NCI-H2227 (cell line): ENCODE measurements at regions not wholly inside any gene's neighbourhood (a gene's known extent, or its start where the extent isn't known, plus 50 kb on each side); places are given as distances from the start of the nearest gene placed in this dataset.
A peak's percentile ranks its signal among the peaks of the same experiment; 100 is the strongest.

Source experiments
- DNase-seq: peaks from one replicate; lab custom pipeline; 2025; ENCODE audit not compliant: unreplicated experiment; lab: John Stamatoyannopoulos, UW

DNA sequence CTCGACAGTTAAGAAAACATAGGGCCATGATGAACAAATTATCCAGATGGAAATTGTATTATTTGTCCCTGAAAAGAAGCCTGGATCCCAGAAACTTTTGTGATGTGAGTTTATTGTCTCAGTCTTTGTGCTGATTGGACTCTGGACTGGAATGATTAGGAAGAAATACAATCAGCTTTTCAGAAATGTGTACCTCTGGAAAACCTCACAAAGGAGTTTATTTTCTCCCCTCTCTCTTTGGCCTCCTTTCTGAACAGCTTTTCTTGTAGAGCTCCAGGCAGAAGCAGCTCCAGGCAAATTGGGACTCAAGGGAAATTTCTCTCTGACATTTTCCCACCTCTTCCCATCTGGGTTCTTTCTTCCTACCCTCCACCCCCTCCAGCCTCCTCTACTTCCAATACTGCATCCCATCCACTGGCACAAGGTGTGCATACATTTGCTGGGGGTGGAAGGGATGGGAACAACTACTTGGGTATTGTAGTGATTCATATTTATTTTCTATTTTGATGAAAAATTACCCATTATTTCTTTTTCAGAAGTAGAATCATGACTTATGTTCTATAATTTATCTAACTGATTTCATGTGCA is 119.7 kb downstream of the CD47 start:
- no peak for DNase-seq

DNA sequence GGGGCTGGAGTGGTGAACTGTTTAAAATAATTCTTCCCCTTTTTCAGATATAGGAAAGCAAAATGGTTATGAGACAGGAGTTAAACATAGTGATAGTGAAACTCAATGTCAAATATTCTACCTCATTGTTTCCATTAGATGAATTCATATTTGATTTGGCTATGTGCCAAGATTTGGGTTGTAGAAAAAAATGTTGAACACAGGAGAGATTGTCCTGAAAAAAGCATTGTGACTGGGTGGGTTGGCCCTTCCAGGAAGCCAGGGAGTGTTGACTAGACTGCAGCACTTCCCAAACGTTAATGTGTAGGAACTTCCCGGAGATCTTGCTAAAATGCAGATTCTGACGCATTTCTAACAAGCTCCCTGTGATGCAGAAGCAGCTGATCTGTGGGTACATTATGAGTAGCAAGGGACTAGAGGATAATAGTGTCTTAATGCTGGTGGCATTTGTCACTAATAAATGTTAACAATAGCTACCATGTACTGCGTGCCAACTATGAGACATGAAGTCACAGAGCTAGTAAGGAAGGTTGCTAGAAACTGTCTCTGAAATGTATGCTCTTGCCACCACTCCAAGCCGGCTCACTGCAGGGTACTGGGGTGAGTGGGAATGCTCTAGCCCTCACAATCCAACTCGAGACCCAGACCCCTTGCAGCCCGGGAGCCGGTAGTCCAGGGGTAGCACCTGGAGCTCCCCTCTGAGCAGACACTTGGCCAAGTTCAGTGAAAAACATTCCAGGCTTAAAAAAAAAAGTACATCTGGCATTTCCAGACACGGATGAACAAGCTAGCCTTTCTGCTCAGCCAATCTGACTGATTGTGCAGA is 120.6 kb downstream of the CD47 start:
- DNase-seq: no peak

DNA sequence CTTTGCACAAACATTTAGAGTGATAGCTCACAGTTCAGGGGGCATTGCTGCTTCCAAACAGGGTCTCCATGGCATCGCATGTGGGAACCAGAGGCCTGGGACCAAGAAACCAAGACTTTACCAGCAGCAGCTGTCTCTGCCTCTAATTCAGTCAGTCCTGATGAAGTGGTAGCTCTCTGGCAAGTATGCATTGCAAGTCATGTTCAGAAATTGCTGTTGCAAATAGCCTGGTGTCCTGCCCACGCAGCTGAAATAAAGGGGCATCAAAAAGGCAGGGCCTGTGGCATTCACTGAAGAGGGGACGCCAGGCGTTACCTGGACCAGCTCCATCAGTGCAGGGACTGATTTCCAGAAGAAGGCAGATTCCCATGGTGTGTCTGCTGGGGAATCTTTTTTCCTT is 121.3 kb downstream of the CD47 start:
- DNase-seq: no peak

DNA sequence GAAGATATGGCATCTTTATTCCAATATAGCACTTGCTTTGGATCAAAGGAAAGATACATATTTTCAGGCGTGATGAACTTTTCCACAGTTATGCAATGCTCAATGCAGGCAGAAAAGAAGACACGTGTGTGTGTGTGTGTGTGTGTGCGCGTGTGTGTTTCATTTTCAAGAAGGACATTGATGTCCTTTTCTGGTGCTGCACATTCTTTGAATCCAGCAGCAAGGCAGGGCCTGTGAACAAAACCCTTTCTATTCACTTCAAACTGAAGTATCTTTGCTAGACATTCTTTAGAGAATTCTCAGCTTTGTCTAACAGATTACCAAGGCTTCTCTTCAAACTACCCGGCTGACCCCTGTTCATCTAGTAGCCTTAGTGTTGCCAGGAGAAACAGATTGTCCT is 124.6 kb downstream of the CD47 start:
- no peak for DNase-seq

DNA sequence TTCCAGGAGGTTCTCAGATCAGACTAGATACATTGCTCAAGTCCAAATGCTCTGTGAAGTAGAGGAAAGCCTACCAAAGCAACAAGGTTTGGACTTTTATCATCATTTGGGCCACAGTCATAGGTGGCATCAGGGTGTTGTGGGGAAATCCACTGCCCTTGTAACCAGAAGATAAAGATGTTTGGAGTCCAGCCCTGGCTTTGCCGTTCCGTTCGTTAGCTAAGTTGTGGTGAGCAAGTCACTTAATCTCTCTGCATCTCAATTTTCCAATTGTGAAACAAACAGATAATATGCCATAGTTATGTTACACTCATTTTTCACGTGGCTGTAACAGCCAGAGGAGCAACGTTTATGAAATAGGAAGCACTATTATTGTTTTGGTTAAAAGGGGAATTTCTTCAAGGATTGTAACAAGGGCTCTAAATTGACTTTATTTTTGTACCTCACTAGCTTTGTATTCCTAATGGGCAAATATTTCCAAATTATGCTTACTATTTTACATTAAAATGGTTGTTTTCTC is 125.6 kb downstream of the CD47 start:
- no peak for DNase-seq

DNA sequence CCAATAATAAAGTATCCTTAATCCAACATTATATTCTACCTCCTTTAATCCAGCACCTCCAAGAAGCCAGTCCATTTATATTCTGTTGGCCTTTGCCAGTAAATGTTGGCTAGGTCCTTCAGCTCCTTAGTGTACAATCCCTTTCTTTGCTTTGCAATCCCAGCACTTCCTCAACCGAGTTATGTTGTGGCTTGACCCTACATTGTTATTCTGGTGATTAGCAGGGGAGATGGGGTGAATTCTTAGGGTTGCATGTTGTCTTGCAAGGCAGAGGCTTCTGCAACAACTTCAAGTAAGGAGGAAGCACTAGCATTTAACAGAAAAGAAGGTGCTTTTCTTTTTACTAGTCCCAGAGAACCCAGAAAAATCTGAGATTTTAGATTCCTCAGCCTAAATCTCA is 127.2 kb downstream of the CD47 start:
- no peak for DNase-seq

DNA sequence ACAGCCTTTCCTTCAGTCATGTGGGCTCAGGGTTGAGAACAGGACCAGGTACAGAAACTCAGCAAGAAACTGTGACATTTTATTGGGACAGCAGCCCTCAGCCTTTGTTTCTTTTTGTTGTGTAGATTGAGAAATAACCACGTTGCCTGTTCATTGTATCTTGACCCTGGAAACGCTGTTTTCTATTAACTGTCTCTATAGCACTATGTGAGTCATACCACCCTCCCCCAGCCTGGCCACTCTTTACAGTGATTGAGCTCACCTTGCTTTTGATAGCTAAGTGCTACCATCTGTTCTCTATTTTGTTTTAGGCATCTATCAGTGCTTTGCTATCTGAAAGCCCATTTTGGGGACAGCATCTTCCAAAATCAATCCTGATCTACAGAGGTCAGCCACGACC is 127.9 kb downstream of the CD47 start:
- DNase-seq: peak; percentile 2

DNA sequence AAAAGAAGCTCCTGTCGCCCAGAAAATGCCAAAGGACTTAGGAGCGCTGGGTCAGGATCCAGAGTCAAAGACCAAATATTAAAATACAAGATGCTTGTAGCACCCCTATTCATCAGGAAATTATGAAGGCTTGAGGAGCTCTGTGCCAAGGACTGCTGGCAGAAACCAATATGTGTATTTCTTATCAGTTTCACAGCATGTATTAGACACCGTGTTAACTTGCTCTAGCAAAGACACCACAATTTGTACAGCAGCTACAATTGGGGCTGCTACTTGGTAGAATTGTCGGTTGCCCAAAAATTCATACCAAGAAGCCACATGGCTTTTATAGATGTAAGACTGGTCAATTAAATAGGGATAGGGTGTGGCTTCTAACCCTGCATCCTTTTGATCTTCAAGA is 128.8 kb downstream of the CD47 start:
- no peak for DNase-seq

DNA sequence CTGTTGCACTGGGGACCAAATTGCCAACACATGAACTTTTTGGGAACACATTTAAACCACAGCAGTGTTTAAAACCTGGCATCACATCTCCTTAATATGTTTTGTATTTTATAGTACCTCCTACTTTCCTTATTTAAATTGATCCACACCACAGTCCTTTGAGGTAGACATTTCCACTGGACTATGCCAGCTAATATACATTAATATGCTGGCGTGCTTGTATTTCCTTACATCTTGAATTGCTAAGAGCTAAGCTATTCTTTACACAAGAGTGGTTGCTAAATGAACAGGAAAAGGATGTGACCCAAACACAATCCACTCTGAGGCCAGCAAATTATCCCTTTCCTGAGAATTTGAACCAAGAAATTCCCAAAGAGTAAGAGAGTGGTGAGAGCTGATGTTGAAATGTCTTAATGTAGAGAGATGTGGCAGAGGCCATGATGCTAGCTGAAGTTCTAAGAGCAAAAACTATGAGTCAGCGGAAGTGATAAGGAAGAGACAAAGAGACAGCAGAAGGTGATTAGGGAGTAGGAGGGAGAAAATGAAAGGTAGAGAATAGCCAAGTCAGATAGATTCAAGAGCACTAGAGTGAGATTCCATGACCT is 131.2 kb downstream of the CD47 start:
- DNase-seq: peak; percentile 7

DNA sequence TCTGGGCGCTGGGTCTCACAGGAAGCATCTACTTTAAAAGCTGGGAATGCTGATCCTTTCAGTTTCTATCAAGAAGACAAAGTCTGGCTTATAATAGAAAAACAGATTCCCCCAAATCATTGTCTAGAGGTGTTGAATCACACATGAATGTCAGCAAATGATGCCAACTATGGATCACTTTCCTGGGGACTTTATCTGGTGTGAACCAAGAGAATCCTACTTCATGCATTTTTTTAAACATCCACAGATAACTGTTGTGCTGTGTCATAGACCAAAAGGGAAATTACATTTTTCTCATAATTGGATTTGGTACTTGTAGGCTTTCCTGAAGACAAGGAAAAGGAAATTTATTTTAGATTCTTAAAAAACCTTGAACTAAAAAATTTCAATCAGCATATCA is 132.7 kb downstream of the CD47 start:
- no peak for DNase-seq

DNA sequence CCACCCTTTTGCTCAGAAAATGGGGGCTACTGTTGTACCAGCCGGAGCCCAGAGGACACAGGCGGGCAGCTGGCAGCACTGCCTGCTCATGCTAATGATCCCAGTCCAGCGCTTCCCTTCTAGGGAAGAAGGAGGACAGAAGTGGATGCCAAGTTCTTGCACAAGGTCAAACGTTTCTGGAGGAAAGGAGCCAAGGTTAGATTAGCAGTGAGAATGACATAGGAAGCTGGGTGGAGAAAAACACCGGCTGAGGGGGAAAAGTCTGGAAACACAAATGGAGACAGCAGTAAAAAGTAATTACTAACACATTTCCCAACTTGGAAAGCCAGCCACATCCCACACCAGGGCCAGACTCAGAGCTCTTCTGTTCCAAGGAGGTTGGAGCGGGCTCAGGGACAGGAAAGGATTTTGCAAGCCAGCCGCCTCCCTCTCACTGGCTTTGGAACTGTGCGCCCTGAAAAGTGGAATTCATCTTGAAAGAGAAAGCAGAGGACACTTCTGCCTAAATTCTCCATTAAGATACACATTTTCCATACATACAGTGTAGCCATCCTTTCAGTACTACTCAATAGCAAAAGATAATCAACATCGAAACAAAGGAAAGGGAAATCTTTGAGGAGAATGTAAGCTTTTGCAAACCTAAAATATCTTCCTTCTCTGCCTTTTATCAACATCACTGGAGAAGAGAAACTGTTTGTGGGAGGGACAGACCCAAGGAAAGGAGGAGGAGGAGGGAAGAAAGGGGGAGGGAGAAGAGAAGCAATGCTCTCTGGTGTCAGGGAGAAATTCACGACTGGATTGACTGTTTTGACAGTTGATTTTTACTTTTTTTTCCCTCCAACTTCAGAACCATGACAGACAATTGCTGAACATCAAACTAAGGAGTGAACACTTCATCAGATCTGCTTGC is 133.6 kb downstream of the CD47 start:
- DNase-seq: no peak

DNA sequence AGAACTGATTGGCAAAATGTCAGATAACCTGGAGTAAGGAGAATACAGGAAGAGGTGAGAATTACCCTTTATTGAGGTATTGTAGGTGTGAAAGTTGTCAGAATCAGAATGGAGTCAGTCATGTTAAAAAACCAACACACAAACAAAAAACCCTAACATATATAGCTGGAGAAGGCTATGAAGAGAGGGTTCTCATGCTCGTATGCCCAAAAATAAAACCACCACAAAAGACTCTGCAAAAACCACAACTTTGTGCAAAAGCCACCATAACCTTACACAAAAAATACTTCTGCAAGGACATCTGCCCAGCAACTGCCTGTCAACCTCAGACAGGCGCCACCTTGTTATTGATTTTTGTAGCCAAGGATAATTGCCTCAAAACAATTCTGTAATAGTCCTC is 136.0 kb downstream of the CD47 start:
- DNase-seq: no peak

DNA sequence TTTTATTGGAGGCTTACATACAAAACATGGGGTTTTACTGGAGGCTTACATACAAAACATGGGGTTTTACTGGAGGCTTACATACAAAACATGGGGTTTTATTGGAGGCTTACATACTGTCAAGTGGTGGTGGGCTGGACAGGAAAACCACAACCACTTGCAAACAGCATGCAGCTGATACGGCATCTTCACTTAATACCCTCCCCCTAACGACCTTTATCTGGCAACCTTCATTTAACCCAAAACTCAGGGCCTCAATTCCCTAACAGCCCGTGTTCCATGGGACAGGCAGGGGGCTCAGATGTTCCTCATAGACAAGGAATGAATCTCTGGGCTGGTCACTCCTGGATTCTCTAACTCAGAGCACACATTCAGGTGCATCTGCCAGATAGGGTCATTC is 137.1 kb downstream of the CD47 start:
- no peak for DNase-seq

DNA sequence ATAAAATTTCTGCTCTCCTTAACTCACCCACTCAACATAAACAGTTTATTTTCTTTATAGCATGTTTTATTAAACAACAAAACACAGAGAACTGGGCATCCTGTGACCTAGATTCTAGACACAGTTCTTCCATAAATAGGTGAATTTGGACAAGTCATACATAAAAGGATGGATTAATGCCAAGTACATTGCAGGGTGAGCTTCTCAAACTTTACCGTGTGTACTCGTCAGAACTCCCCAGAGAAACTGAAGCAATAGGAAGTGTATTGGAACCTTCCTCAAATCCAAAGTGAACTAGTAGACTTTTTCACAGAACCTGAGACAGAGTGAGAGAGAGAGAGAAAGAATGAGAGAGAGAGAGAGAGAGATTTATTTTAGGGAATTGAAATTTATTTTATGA is 139.7 kb downstream of the CD47 start:
- no peak for DNase-seq

DNA sequence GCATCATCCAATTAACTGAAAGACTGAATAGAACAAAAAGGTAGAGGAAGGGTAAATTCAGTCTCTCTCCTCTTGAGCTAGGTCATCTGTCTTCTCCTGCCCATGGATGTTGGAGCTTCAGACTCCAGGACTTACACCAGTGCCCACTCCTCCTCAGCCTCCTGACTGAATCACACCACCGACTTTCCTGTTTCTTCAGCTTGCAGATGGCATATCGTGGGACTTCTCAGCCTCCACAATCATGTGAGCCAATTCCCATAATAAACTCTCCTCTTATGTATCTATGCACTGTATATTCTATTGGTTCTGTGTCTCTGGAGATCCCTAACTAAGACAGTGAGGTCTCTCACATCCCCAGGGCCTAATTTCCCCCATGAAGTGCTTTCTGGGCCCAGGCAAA is 140.4 kb downstream of the CD47 start:
- no peak for DNase-seq

DNA sequence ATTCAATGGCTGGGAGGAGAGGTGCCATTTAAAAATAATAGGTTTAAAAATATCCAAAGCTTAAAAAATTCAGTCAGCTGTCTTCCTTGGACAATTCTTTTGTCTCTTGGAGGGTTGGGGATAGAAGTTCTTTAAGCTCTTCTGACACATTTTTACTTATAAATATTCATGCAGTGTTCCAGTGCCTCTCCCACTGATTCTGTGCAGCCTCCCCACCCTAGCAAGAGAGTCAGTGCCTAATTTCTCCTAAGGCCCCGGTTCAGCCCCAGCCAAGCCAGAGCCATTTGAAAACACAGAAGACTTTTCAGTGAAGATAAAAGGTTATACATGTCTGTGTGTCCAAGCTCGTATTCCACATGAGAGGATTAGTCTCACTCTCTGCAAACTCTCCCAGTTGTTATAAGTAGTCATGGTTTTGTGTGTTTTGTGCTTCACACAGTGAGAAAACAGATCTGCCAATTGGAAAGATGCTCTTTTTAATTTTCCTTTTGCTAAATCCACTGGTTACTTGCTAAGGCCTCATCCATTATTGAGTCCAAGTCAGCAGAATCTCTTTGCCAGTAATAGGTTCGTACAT is 141.3 kb downstream of the CD47 start:
- DNase-seq: no peak

DNA sequence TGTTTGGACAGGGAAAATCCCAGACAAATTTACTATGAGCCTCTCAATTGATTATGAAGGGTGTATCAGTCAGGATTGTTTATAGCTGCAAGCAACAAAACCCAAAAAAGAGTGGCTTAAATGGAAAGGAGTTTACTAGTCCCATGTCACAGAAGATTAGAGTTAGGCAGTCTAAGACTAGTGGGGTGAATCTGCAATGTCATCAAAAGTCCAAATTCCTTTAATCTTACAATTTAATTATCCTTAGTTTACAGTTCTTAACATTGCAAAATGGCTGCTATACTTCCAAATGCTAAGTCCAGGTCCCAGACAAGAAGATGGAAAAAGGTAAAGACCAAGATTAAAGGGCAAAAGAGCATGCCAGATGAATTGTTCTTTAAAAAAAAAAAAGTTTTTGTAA is 143.6 kb downstream of the CD47 start:
- DNase-seq: no peak

DNA sequence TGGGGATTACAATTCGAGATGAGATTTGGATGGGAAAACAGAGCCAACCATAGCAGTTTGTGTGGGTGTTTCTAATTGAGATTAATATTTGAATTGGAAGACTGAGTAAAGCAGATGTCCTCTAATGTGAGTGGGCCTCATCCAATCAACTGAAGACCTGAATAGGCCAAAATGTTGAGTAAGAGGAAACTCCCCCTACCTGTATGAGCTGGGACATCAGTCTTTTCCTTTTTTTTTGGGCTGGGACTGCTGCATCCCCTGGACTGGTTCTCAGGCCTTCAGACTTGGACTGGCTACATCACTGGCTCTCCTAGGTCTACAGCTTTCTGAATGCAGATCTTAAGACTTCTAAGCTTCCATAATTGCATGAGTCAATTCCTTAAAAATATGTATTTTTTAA is 144.1 kb downstream of the CD47 start:
- no peak for DNase-seq

DNA sequence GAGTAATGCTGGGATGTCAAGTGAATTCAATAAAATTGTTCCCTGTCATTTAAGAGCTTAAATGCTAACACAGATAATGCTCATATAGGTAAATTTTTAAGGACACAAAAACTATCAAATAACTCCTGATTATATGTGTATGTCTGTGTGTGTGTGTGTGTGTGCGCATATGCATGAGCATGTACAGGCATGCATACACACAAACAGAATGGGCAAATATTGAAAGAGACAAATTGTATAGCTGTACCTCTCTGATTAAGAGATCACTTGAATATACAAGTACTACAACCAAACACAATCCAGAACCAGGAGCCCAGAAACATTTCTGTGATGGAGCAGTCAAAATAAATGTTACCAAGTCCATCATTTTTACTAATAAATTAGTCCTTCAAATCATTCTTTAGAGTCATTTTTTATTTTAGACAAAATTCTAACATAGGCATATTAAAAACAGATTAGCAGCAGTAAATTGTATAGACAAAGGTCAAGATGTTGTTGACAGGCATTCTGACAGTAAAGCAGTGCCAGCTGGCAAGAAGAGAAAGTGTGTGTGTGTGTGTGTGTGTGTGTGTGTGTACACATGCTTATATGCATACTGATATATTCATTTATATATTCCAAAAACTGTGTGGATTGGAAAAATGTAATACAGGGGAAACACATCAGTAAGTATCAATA is 145.3 kb downstream of the CD47 start:
- DNase-seq: no peak

DNA sequence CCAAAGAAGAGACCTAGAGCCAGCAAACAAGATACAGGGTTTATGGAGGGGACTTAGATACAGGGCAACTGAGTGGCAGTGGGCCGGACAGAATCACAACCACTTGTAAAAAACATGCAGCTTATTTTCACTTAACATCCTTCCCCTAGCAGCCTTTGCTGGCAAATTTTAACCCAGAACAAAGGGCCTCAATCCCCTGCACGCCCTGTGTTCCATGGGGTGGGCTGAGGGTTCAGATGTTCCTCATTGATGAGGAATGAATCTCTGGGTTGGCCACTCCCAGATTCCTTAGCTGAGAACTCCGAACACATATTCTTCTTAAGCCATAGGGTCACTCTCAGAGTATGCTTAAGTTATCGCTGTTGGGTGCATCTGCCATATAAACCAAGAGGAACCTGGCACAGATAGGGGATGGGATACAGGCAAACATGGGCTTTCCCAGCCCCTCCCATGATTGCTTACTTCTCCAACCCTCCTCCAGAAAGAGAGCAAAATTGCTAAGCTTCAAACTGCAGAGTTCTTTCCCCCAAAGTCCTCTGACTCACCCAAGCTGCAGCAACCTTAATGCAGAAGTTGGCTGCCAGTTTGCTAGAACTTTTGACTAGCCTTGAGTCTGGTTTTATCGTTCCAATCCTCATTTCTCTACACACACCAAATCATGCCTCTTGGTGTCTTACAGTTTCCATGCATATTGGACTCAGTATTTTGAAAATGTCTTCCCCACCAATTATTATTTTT is 146.9 kb downstream of the CD47 start:
- no peak for DNase-seq
